LNCaP clone FGC (cell line): ENCODE measurements at regions not wholly inside any gene's neighbourhood (a gene's known extent, or its start where the extent isn't known, plus 50 kb on each side); places are given as distances from the start of the nearest gene placed in this dataset.
"Not testable (repeated sequence)": the region's sequence is repeated elsewhere in the genome, so short reads cannot be mapped to it uniquely, and the experiment has no call there.

Source experiments
- DNase-seq: peaks from one replicate; pipeline ENCODE4 v3.0.0-alpha.2; 2011; ENCODE audit warnings: low read depth
- H3K4me3 ChIP-seq: 2 replicates; pipeline ENCODE4 v1.5.1; 2011; ENCODE audit warnings: mild to moderate bottlenecking, low read depth, low read length, control low read depth
- CTCF ChIP-seq: IDR thresholded peaks from 2 replicates; pipeline ENCODE4 v1.5.1; 2012; ENCODE audit warnings: mild to moderate bottlenecking; ENCODE audit not compliant: control insufficient read depth, insufficient read depth; ENCODE audit errors: extremely low read depth

GRCh38 chr9:66152406-66152805 lies 415.5 kb downstream of the FOXD4L4 start:
- not testable (repeated sequence) for H3K4me3 ChIP-seq, DNase-seq

- H3K4me3 ChIP-seq = not testable (repeated sequence)
- peak; percentile 73 for TF ChIP-seq CTCF
These were observed 416.2 kb downstream of the FOXD4L4 start for GRCh38 chr9:66153021-66153725.

GRCh38 chr9:66153971-66154691 lies 417.2 kb downstream of the FOXD4L4 start:
- DNase-seq, H3K4me3 ChIP-seq: not testable (repeated sequence)

More at GRCh38 chr9:66153021-66153725, 416.2 kb downstream of the FOXD4L4 start:
- peak; percentile 19 for DNase-seq

GRCh38 chr9:66182316-66182715 lies 445.4 kb downstream of the FOXD4L4 start:
- not testable (repeated sequence) for DNase-seq

GRCh38 chr9:66183648-66184047 lies 446.7 kb downstream of the FOXD4L4 start:
- not testable (repeated sequence) for H3K4me3 ChIP-seq, DNase-seq

More at GRCh38 chr9:66182316-66182715, 445.4 kb downstream of the FOXD4L4 start:
- H3K4me3 ChIP-seq = not testable (repeated sequence)

- not testable (repeated sequence) for H3K4me3 ChIP-seq, DNase-seq
These were observed 460.3 kb downstream of the FOXD4L4 start for GRCh38 chr9:66197199-66197598.

- DNase-seq, H3K4me3 ChIP-seq: not testable (repeated sequence)
- TF ChIP-seq CTCF = 0 out of 2 replicates have a peak, but pooled peaks have one; percentile 9
These were observed 461.5 kb downstream of the FOXD4L4 start for GRCh38 chr9:66198421-66198820.

- not testable (repeated sequence) for H3K4me3 ChIP-seq, DNase-seq
These were observed 469.7 kb downstream of the FOXD4L4 start for GRCh38 chr9:66206617-66207016.

GRCh38 chr9:66207914-66208313 lies 471.0 kb downstream of the FOXD4L4 start:
- not testable (repeated sequence) for H3K4me3 ChIP-seq, DNase-seq

- DNase-seq, H3K4me3 ChIP-seq: not testable (repeated sequence)
These were observed 507.8 kb downstream of the FOXD4L4 start for GRCh38 chr9:66244763-66245162.

- not testable (repeated sequence) for DNase-seq, H3K4me3 ChIP-seq
These were observed 508.5 kb downstream of the FOXD4L4 start for GRCh38 chr9:66245481-66245880.

GRCh38 chr9:66257581-66257980 lies 520.6 kb downstream of the FOXD4L4 start:
- not testable (repeated sequence) for DNase-seq, H3K4me3 ChIP-seq

GRCh38 chr9:66261576-66261975 lies 524.6 kb downstream of the FOXD4L4 start:
- not testable (repeated sequence) for H3K4me3 ChIP-seq, DNase-seq

GRCh38 chr9:66263621-66264020 lies 526.7 kb downstream of the FOXD4L4 start:
- not testable (repeated sequence) for H3K4me3 ChIP-seq, DNase-seq

- DNase-seq = not testable (repeated sequence)
- peak overlapping the region; percentile 28 for H3K4me3 ChIP-seq
These were observed 527.8 kb downstream of the FOXD4L4 start for GRCh38 chr9:66264786-66265185.

GRCh38 chr9:66266202-66266601 lies 529.3 kb downstream of the FOXD4L4 start:
- not testable (repeated sequence) for DNase-seq, H3K4me3 ChIP-seq

GRCh38 chr9:66266856-66267430 lies 530.0 kb downstream of the FOXD4L4 start:
- H3K4me3 ChIP-seq, DNase-seq: not testable (repeated sequence)
